ENCODE measurements at regions not wholly inside any gene's neighbourhood (a gene's known extent, or its start where the extent isn't known, plus 50 kb on each side); places are given as distances from the start of the nearest gene placed in this dataset.

DNA sequence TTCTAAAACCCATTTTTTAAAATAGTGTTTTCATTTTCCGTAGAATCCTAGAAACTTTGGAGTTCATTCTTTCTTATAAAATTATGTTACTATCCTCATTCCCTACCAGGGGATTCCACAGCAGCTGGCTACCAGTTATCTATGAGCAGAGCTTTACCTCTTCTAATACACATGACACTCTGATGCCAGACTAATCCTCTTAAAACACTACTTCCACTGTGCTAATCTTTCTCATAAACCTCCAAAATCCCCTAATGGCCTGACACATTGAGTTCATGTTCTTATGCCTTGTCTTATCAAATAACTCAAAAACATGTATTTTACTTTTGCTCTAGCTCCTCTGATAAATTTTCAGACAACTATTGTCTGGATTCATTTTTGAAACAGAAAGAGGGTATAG, 633.6 kb upstream of the FTMT start:
- Histone ChIP-seq H2AFZ (ENCODE audit: insufficient read depth, low read depth, low read length, poor library complexity, severe bottlenecking) (no peak overlapping the region), H3K9ac (ENCODE audit: low read length) (no peak overlapping the region), H3K36me3 (replicated peaks in 1 of 2; ENCODE audit: control extremely low read depth in 1 of 2, control insufficient read depth in 1 of 2, extremely low read depth in 1 of 2, insufficient read depth in 2 of 2, low read length in 1 of 2) (no peaks in the 10 kb centered on the region), H3K9me3 (ENCODE audit: control extremely low read depth in 1 of 3, control insufficient read depth in 2 of 3, insufficient read depth in 1 of 3, low read length in 2 of 3) (peaks cover 0 to 21% (median 0%) of the 10 kb centered on the region in 3 donors), H3K27me3 (replicated peaks in 1 of 4; ENCODE audit: control extremely low read depth in 1 of 4, control insufficient read depth in 3 of 4, insufficient read depth in 4 of 4, low read length in 3 of 4) (no peaks in the 10 kb centered on the region), H3K4me2 (replicated peaks; ENCODE audit: low read depth, low read length, poor library complexity, severe bottlenecking) (no peak overlapping the region), H3K4me1 (ENCODE audit: control insufficient read depth in 2 of 2, insufficient read depth in 2 of 2, low read length in 2 of 2) (no peaks in the 10 kb centered on the region), H3K79me2 (ENCODE audit: control insufficient read depth, insufficient read depth, low read length) (no peaks in the 10 kb centered on the region), H4K20me1 (ENCODE audit: control insufficient read depth, insufficient read depth, low read length, poor library complexity, severe bottlenecking) (no peaks in the 10 kb centered on the region), H3K4me3 (ENCODE audit: control extremely low read depth in 1 of 5, extremely low read depth in 1 of 5, insufficient read depth in 1 of 5, low read depth in 2 of 5, low read length in 4 of 5) (no peak overlapping the region), H3K27ac (ENCODE audit: low read length in 2 of 2) (no peak overlapping the region)
- ChIA-PET CTCF (no interaction called here), POLR2A (no interaction called here)
- H3K9me3 Mint-ChIP-seq (ENCODE audit: insufficient read depth): no peaks in the 10 kb centered on the region
- TF ChIP-seq, protein P1, sequence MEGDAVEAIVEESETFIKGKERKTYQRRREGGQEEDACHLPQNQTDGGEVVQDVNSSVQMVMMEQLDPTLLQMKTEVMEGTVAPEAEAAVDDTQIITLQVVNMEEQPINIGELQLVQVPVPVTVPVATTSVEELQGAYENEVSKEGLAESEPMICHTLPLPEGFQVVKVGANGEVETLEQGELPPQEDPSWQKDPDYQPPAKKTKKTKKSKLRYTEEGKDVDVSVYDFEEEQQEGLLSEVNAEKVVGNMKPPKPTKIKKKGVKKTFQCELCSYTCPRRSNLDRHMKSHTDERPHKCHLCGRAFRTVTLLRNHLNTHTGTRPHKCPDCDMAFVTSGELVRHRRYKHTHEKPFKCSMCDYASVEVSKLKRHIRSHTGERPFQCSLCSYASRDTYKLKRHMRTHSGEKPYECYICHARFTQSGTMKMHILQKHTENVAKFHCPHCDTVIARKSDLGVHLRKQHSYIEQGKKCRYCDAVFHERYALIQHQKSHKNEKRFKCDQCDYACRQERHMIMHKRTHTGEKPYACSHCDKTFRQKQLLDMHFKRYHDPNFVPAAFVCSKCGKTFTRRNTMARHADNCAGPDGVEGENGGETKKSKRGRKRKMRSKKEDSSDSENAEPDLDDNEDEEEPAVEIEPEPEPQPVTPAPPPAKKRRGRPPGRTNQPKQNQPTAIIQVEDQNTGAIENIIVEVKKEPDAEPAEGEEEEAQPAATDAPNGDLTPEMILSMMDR (IDR thresholded peaks at IDR 0.05): no peak
- TF ChIP-seq EZH2 (IDR thresholded peaks at IDR 0.05; ENCODE audit: borderline replicate concordance, insufficient read depth, low read depth, low read length, poor library complexity, severe bottlenecking): no peak
- intact Hi-C loops (cut with micrococcal nuclease): no loop called here
- DNase-seq (no peak), ATAC-seq (ENCODE audit: low read depth) (no peak)
- WGBS (ENCODE audit: insufficient coverage): no CpG with 5 or more reads among the region's 1 CpG
- H3K27me3 Mint-ChIP-seq: no peaks in the 10 kb centered on the region
- H3K4me1 Mint-ChIP-seq: no peaks in the 10 kb centered on the region
- no peak overlapping the region for H3K27ac Mint-ChIP-seq
- no peak overlapping the region for H3K4me3 Mint-ChIP-seq

DNA sequence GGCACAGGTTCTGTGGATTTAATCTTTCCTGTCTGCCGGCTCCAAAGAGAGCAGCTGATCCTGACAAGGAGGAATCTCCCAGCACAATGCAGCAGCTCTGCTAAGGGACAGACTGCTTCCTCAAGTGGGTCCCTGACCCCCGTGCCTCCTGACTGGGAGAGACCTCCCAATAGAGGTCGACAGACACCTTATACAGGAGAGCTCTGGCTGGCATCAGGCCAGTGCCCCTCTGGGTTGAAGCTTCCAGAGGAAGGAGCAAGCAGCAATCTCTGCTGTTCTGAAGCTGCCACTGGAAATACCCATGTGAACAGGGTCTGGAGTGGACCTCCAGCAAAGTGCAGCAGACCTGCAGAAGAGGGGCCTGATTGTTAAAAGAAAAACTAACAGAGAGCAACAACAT, 630.2 kb upstream of the FTMT start:
- H3K27ac Mint-ChIP-seq: no peak overlapping the region
- peaks cover 0 to 13% (median 0%) of the 10 kb centered on the region in 3 donors for H3K9me3 ChIP-seq (ENCODE audit: control extremely low read depth in 1 of 3, control insufficient read depth in 2 of 3, insufficient read depth in 1 of 3, low read length in 2 of 3)
- CTCF ChIA-PET: no interaction called here
- no peak overlapping the region for H3K9ac ChIP-seq (ENCODE audit: low read length)
- intact Hi-C loops (cut with micrococcal nuclease): no loop called here
- 84% methylated on average over 3 of the region's 3 CpGs for WGBS (ENCODE audit: insufficient coverage)
- no peaks in the 10 kb centered on the region for H3K27me3 Mint-ChIP-seq
- DNase-seq (no peak), ATAC-seq (ENCODE audit: low read depth) (no peak)
- TF ChIP-seq, protein P1 (IDR thresholded peaks at IDR 0.05): no peak
- no peak for TF ChIP-seq EZH2 (IDR thresholded peaks at IDR 0.05; ENCODE audit: borderline replicate concordance, insufficient read depth, low read depth, low read length, poor library complexity, severe bottlenecking)
- no peaks in the 10 kb centered on the region for H3K4me1 ChIP-seq (ENCODE audit: control insufficient read depth in 2 of 2, insufficient read depth in 2 of 2, low read length in 2 of 2)
- H3K36me3 ChIP-seq (replicated peaks in 1 of 2; ENCODE audit: control extremely low read depth in 1 of 2, control insufficient read depth in 1 of 2, extremely low read depth in 1 of 2, insufficient read depth in 2 of 2, low read length in 1 of 2): no peaks in the 10 kb centered on the region
- POLR2A ChIA-PET: no interaction called here
- H4K20me1 ChIP-seq (ENCODE audit: control insufficient read depth, insufficient read depth, low read length, poor library complexity, severe bottlenecking): no peaks in the 10 kb centered on the region
- no peak overlapping the region for H3K4me3 Mint-ChIP-seq
- H3K27ac ChIP-seq (ENCODE audit: low read length in 2 of 2): no peak overlapping the region
- H3K4me3 ChIP-seq (ENCODE audit: control extremely low read depth in 1 of 5, extremely low read depth in 1 of 5, insufficient read depth in 1 of 5, low read depth in 2 of 5, low read length in 4 of 5): no peak overlapping the region
- no peaks in the 10 kb centered on the region for H3K79me2 ChIP-seq (ENCODE audit: control insufficient read depth, insufficient read depth, low read length)
- no peak overlapping the region for H3K4me2 ChIP-seq (replicated peaks; ENCODE audit: low read depth, low read length, poor library complexity, severe bottlenecking)
- H3K4me1 Mint-ChIP-seq: no peaks in the 10 kb centered on the region
- no peaks in the 10 kb centered on the region for H3K27me3 ChIP-seq (replicated peaks in 1 of 4; ENCODE audit: control extremely low read depth in 1 of 4, control insufficient read depth in 3 of 4, insufficient read depth in 4 of 4, low read length in 3 of 4)
- H2AFZ ChIP-seq (ENCODE audit: insufficient read depth, low read depth, low read length, poor library complexity, severe bottlenecking): no peak overlapping the region
- H3K9me3 Mint-ChIP-seq (ENCODE audit: insufficient read depth): no peaks in the 10 kb centered on the region

Data from B cell (primary cell).